Progenitor cell of endocrine pancreas (in vitro differentiated cells): ENCODE measurements at regions not wholly inside any gene's neighbourhood (a gene's known extent, or its start where the extent isn't known, plus 50 kb on each side); places are given as distances from the start of the nearest gene placed in this dataset.

ENCODE experiments used
- DNase-seq: peaks from one replicate; pipeline ENCODE4 v3.0.0; 2021; ENCODE audit warnings: low spot score; ENCODE audit not compliant: unreplicated experiment
- H3K27ac Mint-ChIP-seq: 2 replicates; pipeline ENCODE4 v1.8.0; 2021; ENCODE audit warnings: mild to moderate bottlenecking, moderate library complexity, mixed read lengths
- H3K27me3 Mint-ChIP-seq: 2 replicates; pipeline ENCODE4 v1.8.0; 2021; ENCODE audit warnings: mixed read lengths
- H3K36me3 Mint-ChIP-seq: 2 replicates; pipeline ENCODE4 v1.8.0; 2022; ENCODE audit warnings: mixed read lengths; ENCODE audit not compliant: insufficient read depth
- H3K4me1 Mint-ChIP-seq: 2 replicates; pipeline ENCODE4 v1.8.0; 2021; ENCODE audit warnings: low read depth, mixed read lengths
- H3K4me3 Mint-ChIP-seq: 2 replicates; pipeline ENCODE4 v1.8.0; 2021; ENCODE audit warnings: low read depth, mild to moderate bottlenecking, moderate library complexity, mixed read lengths
- H3K9me3 Mint-ChIP-seq: 2 replicates; pipeline ENCODE4 v1.8.0; 2021; ENCODE audit warnings: low read depth, mixed read lengths
- TF ChIP-seq, protein P1 (sequence below): fragments of 200-600 bp; sonication (generic); IDR thresholded peaks from one replicate; pipeline ENCODE4 v1.5.0; 2021; ENCODE audit warnings: antibody characterized with exemption, mild to moderate bottlenecking; ENCODE audit not compliant: unreplicated experiment

DNA sequence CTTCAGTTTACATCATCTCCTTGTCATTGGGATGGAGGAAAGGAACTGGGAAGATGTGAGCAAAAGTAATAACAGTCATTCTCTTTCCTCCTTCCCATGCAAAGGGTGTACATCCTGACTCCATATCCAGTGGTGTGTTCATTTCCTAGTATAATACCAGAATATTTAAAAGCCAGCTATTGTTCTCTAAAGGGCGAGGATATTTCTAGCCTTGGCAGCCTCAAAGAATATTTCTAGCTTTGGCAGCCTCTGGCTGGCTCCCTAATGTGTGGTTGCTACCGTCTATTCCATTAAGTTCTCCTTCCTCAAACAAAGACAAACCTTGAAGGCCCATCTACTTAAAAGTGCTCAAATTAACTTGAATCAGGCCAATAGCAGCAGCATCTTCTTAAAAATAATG lies 114.0 kb downstream of the FAM76B start:
- DNase-seq: no peak
- peaks cover 2% of the 10 kb centered on the region for H3K4me1 Mint-ChIP-seq
- no peak overlapping the region for H3K27ac Mint-ChIP-seq
- H3K27me3 Mint-ChIP-seq: no peaks in the 10 kb centered on the region
- TF ChIP-seq, protein P1, sequence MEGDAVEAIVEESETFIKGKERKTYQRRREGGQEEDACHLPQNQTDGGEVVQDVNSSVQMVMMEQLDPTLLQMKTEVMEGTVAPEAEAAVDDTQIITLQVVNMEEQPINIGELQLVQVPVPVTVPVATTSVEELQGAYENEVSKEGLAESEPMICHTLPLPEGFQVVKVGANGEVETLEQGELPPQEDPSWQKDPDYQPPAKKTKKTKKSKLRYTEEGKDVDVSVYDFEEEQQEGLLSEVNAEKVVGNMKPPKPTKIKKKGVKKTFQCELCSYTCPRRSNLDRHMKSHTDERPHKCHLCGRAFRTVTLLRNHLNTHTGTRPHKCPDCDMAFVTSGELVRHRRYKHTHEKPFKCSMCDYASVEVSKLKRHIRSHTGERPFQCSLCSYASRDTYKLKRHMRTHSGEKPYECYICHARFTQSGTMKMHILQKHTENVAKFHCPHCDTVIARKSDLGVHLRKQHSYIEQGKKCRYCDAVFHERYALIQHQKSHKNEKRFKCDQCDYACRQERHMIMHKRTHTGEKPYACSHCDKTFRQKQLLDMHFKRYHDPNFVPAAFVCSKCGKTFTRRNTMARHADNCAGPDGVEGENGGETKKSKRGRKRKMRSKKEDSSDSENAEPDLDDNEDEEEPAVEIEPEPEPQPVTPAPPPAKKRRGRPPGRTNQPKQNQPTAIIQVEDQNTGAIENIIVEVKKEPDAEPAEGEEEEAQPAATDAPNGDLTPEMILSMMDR: no peak
- no peak overlapping the region for H3K4me3 Mint-ChIP-seq
- H3K9me3 Mint-ChIP-seq: no peaks in the 10 kb centered on the region
- H3K36me3 Mint-ChIP-seq: no peaks in the 10 kb centered on the region

DNA sequence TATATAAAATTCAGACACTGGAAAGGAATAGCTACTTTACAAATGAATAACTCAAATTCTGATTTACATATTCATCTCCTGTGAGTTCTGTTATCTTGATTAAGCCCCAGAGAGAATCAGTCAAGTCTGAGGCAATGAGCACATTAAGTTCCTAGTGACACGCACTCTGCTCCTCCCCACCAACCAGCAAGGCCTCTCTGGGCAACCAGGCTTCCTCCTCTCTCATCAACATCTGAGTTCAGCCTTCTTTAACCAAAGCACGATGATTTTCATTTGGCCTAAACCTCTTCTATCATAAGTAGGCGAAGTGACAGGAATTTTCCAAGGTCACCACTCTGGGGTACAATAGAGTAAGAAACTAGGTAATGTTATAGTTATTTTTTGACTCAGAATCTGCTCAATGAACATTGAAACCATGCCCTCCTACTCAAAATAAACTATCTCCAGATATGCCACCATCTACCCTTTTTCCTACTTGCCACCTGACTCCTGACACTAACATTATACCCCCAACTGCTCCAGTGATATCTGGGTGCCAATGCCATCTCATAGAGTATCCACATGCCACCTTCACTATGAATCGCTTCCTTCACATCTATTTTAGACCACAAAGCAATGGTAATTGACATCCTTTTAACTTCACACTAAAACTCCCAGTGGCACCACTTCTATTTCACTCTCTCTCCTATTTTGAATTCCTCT lies 114.8 kb downstream of the FAM76B start:
- no peaks in the 10 kb centered on the region for H3K4me1 Mint-ChIP-seq
- no peak overlapping the region for H3K27ac Mint-ChIP-seq
- DNase-seq: no peak
- H3K27me3 Mint-ChIP-seq: no peaks in the 10 kb centered on the region
- H3K36me3 Mint-ChIP-seq: no peaks in the 10 kb centered on the region
- no peaks in the 10 kb centered on the region for H3K9me3 Mint-ChIP-seq
- H3K4me3 Mint-ChIP-seq: no peak overlapping the region
- TF ChIP-seq, protein P1: no peak

DNA sequence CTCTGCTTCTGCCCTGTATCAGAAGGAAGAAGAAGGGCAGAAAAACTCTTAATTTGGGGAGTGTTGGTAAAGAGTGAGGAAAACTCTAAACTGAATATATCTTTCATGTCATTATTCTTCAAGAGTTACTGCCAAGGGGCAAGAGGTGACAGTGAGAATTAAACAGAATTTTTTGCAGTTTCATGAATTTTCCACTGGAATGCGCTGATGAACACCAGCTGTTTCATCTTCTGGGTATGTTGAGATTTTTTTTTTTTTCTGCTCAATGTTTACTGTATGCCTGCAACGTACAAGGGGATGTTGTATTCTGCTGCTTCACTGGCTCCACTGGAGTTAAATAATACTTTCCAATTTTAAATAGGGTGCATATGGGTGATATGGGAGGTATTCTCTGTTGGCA lies 117.8 kb downstream of the FAM76B start:
- H3K27me3 Mint-ChIP-seq: no peaks in the 10 kb centered on the region
- H3K36me3 Mint-ChIP-seq: no peaks in the 10 kb centered on the region
- no peak for DNase-seq
- H3K4me1 Mint-ChIP-seq: no peaks in the 10 kb centered on the region
- H3K27ac Mint-ChIP-seq: no peak overlapping the region
- TF ChIP-seq, protein P1: no peak
- H3K9me3 Mint-ChIP-seq: no peaks in the 10 kb centered on the region
- no peak overlapping the region for H3K4me3 Mint-ChIP-seq

DNA sequence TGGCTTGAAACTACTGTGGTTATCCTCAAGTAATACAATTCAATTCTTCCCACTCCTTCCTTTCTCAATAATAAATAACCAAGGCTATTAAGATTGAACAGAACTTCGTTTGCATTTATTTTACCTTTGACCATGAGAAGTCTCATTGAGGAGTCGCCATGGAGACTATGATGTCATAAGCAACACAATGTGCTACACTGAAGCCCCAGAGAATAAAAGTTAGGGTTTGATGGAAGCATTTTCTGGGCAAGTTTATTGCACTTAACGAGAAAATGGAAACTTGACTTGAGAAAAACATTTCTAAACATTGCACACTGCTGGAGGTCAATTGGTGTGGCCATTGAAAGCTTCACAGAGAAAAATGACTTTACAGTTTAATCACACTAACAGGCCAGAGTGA lies 121.5 kb downstream of the FAM76B start:
- TF ChIP-seq, protein P1: no peak
- H3K4me1 Mint-ChIP-seq: no peaks in the 10 kb centered on the region

DNA sequence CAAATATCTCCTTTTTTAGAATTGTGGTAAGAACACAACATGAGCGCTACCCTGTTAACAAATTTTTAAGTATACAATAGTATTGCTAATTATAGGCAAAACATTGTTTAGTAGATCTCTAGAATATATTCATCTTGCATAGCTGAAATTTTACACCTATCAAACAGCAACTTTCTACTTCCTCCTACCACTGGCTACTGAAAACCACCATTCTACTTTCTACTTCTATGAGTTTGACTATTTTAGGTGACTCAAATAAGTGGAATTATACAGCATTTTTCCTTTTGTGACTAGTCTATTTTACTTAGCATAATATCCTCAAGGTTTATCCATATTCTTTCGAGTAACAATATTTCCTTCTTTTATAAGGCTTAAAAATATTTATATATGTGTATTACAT lies 128.4 kb downstream of the FAM76B start:
- no peaks in the 10 kb centered on the region for H3K36me3 Mint-ChIP-seq
- no peaks in the 10 kb centered on the region for H3K9me3 Mint-ChIP-seq
- peaks cover 12% of the 10 kb centered on the region for H3K4me1 Mint-ChIP-seq
- H3K4me3 Mint-ChIP-seq: no peak overlapping the region
- H3K27ac Mint-ChIP-seq: no peak overlapping the region
- H3K27me3 Mint-ChIP-seq: no peaks in the 10 kb centered on the region
- TF ChIP-seq, protein P1: no peak
- no peak for DNase-seq

More for the DNA sequence above, 121.5 kb downstream of the FAM76B start:
- Mint-ChIP-seq H3K4me3 (no peak overlapping the region), H3K27ac (no peak overlapping the region), H3K27me3 (no peaks in the 10 kb centered on the region), H3K36me3 (no peaks in the 10 kb centered on the region), H3K9me3 (no peaks in the 10 kb centered on the region)
- no peak for DNase-seq
